ENCODE measurements at regions not wholly inside any gene's neighbourhood (a gene's known extent, or its start where the extent isn't known, plus 50 kb on each side); places are given as distances from the start of the nearest gene placed in this dataset.

GRCh38 chr10:85542936-85543730, 823.5 kb downstream of the GRID1 start:
- Mint-ChIP-seq H3K4me1 (no peaks in the 10 kb centered on the region), H3K27me3 (peaks cover 2% of the 10 kb centered on the region), H3K4me3 (no peak overlapping the region), H3K36me3 (ENCODE audit: low read depth) (no peaks in the 10 kb centered on the region), H3K27ac (no peak overlapping the region), H3K9me3 (no peaks in the 10 kb centered on the region)
- DNase-seq: no peak
- ChIA-PET POLR2A (no interaction called here), CTCF (no interaction called here)

- DNase-seq: no peak
- ChIA-PET POLR2A (no interaction called here), CTCF (no interaction called here)
- H3K4me1 Mint-ChIP-seq: no peaks in the 10 kb centered on the region
- H3K4me3 Mint-ChIP-seq: no peak overlapping the region
- H3K36me3 Mint-ChIP-seq (ENCODE audit: low read depth): no peaks in the 10 kb centered on the region
- peaks cover 2% of the 10 kb centered on the region for H3K27me3 Mint-ChIP-seq
- no peaks in the 10 kb centered on the region for H3K9me3 Mint-ChIP-seq
- no peak overlapping the region for H3K27ac Mint-ChIP-seq
These were observed 821.6 kb downstream of the GRID1 start for GRCh38 chr10:85544956-85545355.

DNA sequence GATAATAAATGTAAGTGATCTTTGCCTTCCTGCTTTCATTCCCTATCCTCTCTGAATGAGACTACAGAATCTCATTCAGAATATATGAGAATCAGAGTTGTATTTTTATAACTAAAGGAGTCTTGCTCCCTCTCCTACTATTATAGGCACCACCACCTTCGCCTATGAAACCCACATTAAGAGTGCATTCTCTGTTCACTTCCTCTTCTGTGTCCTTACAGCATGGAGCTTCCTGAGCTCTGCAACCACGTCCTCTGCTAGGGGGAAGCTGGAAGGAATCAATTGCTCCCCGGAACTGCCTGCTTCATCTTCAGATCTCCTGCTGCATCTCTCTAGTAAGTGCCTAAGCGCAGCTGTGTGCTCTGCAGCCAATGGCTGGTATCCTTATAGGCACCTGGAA, 820.7 kb downstream of the GRID1 start:
- ChIA-PET CTCF (no interaction called here), POLR2A (no interaction called here)
- H3K27me3 Mint-ChIP-seq: peaks cover 2% of the 10 kb centered on the region
- no peaks in the 10 kb centered on the region for H3K4me1 Mint-ChIP-seq
- H3K27ac Mint-ChIP-seq: no peak overlapping the region
- H3K9me3 Mint-ChIP-seq: no peaks in the 10 kb centered on the region
- no peak for DNase-seq
- H3K36me3 Mint-ChIP-seq (ENCODE audit: low read depth): no peaks in the 10 kb centered on the region
- no peak overlapping the region for H3K4me3 Mint-ChIP-seq

GRCh38 chr10:85547460-85548023, 819.1 kb downstream of the GRID1 start:
- no peak for DNase-seq
- CTCF ChIA-PET: no interaction called here
- H3K4me3 Mint-ChIP-seq: no peak overlapping the region
- H3K4me1 Mint-ChIP-seq: no peaks in the 10 kb centered on the region
- POLR2A ChIA-PET: no interaction called here
- no peak overlapping the region for H3K27ac Mint-ChIP-seq
- peaks cover 8% of the 10 kb centered on the region for H3K27me3 Mint-ChIP-seq
- no peaks in the 10 kb centered on the region for H3K36me3 Mint-ChIP-seq (ENCODE audit: low read depth)
- no peaks in the 10 kb centered on the region for H3K9me3 Mint-ChIP-seq

DNA sequence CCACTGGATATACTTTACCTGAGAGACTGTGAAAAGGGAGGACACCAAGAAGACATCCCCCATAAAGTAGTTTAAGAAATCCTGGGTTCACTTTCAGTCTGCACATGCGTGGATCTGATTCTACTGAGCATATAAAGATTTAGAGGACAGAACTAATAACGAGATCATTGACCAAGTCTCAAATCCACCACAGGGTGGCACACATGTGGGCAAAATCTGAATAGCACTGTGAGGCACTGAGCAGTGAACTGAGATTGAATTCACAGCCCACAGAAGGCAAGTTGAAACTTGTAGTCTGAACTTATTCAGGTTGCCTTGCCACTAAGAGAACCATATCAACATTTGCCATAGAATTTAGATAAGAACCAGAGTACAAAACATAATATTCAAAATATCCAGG, 818.6 kb downstream of the GRID1 start:
- Mint-ChIP-seq H3K4me3 (no peak overlapping the region), H3K27me3 (peaks cover 11% of the 10 kb centered on the region), H3K4me1 (no peaks in the 10 kb centered on the region), H3K27ac (no peak overlapping the region), H3K36me3 (ENCODE audit: low read depth) (no peaks in the 10 kb centered on the region), H3K9me3 (no peaks in the 10 kb centered on the region)
- CTCF ChIA-PET: no interaction called here
- peak; percentile 41 for DNase-seq
- POLR2A ChIA-PET: no interaction called here

All from activated CD4-positive, alpha-beta T cell treated with anti-CD3 and anti-CD28 coated beads, Interleukin-2, amount 10 ng/mL, durations not matched to agents 7 days and 5 days (primary cell).